HEK293T (cell line): ENCODE measurements at regions not wholly inside any gene's neighbourhood (a gene's known extent, or its start where the extent isn't known, plus 50 kb on each side); places are given as distances from the start of the nearest gene placed in this dataset.

Source experiments
- CTBP1 ChIP-seq: fragments of 450-650 bp; IDR thresholded peaks from 2 replicates; pipeline ENCODE4 v1.6.1; 2016; ENCODE audit warnings: borderline replicate concordance
- FOXM1 ChIP-seq: fragments of 450-650 bp; IDR thresholded peaks from 2 replicates; pipeline ENCODE4 v1.6.1; 2017; ENCODE audit warnings: mild to moderate bottlenecking, borderline replicate concordance
- ZNF384 ChIP-seq: fragments of 450-650 bp; IDR thresholded peaks from 2 replicates; pipeline ENCODE4 v1.6.1; 2016

GRCh38 chr17:72259922-72260321 lies 139.1 kb downstream of the SOX9 start:
- TF ChIP-seq CTBP1 = no peak
- TF ChIP-seq FOXM1 = no peak
- no peak for TF ChIP-seq ZNF384
